WTC11 (cell line): ENCODE measurements at regions not wholly inside any gene's neighbourhood (a gene's known extent, or its start where the extent isn't known, plus 50 kb on each side); places are given as distances from the start of the nearest gene placed in this dataset.

Source experiments
- ATAC-seq: fragments of 200-7000 bp; cut with Tn5 transposase; 2 replicates; pipeline ENCODE4 v1.10.0; 2021; ENCODE audit warnings: mild to moderate bottlenecking, moderate library complexity
- CTCF ChIA-PET: fragments of 300-600 bp; sonication (Branson Sonifier 250); formaldehyde crosslinking; loops from one replicate; lab custom pipeline; 2021; ENCODE audit warnings: antibody characterized with exemption; lab: Charles Lee
- POLR2A ChIA-PET: fragments of 350-600 bp; sonication (Branson Sonifier 250); formaldehyde crosslinking; loops from one replicate; lab custom pipeline; 2021; ENCODE audit warnings: antibody characterized with exemption; lab: Charles Lee
- DNase-seq: peaks from one replicate; pipeline ENCODE4 v3.0.0; 2021; ENCODE audit warnings: low spot score
- H3K27ac Mint-ChIP-seq: 2 replicates; pipeline ENCODE4 v1.8.0; 2021; ENCODE audit warnings: mixed read lengths
- H3K27me3 Mint-ChIP-seq: 2 replicates; pipeline ENCODE4 v1.8.0; 2021; ENCODE audit warnings: low read depth, mild to moderate bottlenecking, moderate library complexity, mixed read lengths
- H3K36me3 Mint-ChIP-seq: 2 replicates; pipeline ENCODE4 v1.8.0; 2021; ENCODE audit warnings: mixed read lengths
- H3K4me1 Mint-ChIP-seq: 2 replicates; pipeline ENCODE4 v1.8.0; 2022; ENCODE audit warnings: mixed read lengths
- H3K4me3 Mint-ChIP-seq: 2 replicates; pipeline ENCODE4 v1.8.0; 2021; ENCODE audit warnings: mild to moderate bottlenecking, moderate library complexity, mixed read lengths
- H3K9me3 Mint-ChIP-seq: 2 replicates; pipeline ENCODE4 v1.8.0; 2021; ENCODE audit warnings: mixed read lengths
- ATF1 ChIP-seq: sonication (generic); formaldehyde crosslinking; IDR thresholded peaks from 2 replicates; pipeline ENCODE4 v1.8.1; 2023; ENCODE audit warnings: mild to moderate bottlenecking, moderate library complexity, missing genetic modification reagents
- CBFB ChIP-seq: sonication (generic); formaldehyde crosslinking; IDR thresholded peaks from 2 replicates; pipeline ENCODE4 v1.8.1; 2022; ENCODE audit warnings: mild to moderate bottlenecking, low read depth, missing genetic modification reagents
- CREB1 ChIP-seq: sonication (generic); formaldehyde crosslinking; IDR thresholded peaks from 2 replicates; pipeline ENCODE4 v1.8.0; 2023; ENCODE audit warnings: mild to moderate bottlenecking, missing genetic modification reagents
- EMX1 ChIP-seq: fragments of 250-450 bp; sonication (Bioruptor Pico); IDR thresholded peaks from 2 replicates; pipeline ENCODE4 v1.8.0; 2021; ENCODE audit warnings: mild to moderate bottlenecking
- IRF2 ChIP-seq: sonication (generic); formaldehyde crosslinking; IDR thresholded peaks from 2 replicates; pipeline ENCODE4 v1.8.0; 2022; ENCODE audit warnings: low read depth, missing genetic modification reagents, borderline replicate concordance
- JAZF1 ChIP-seq: fragments of 250-450 bp; sonication (Bioruptor Pico); IDR thresholded peaks from 2 replicates; pipeline ENCODE4 v1.9.0; 2021; ENCODE audit warnings: moderate library complexity, mild to moderate bottlenecking, inconsistent platforms
- NFATC4 ChIP-seq: fragments of 250-450 bp; sonication (Bioruptor Pico); IDR thresholded peaks from 2 replicates; pipeline ENCODE4 v1.9.0; 2021; ENCODE audit warnings: mild to moderate bottlenecking
- NFYB ChIP-seq: sonication (generic); formaldehyde crosslinking; conservative IDR thresholded peaks from 2 replicates; pipeline ENCODE4 v1.8.0; 2022; ENCODE audit warnings: low read depth, missing genetic modification reagents
- NR3C1 ChIP-seq: sonication (generic); formaldehyde crosslinking; conservative IDR thresholded peaks from 2 replicates; pipeline ENCODE4 v1.8.1; 2023; ENCODE audit warnings: low read depth, mild to moderate bottlenecking, missing genetic modification reagents
- PRRX2 ChIP-seq: fragments of 250-450 bp; sonication (Bioruptor Pico); IDR thresholded peaks from 2 replicates; pipeline ENCODE4 v1.8.0; 2021; ENCODE audit warnings: mild to moderate bottlenecking
- SMAD3 ChIP-seq: sonication (generic); formaldehyde crosslinking; IDR thresholded peaks from 2 replicates; pipeline ENCODE4 v1.8.0; 2022; ENCODE audit warnings: missing genetic modification reagents, mild to moderate bottlenecking, borderline replicate concordance
- SOX15 ChIP-seq: fragments of 250-450 bp; sonication (Bioruptor Pico); IDR thresholded peaks from 2 replicates; pipeline ENCODE4 v1.9.0; 2021; ENCODE audit warnings: mild to moderate bottlenecking
- SP1 ChIP-seq: sonication (generic); formaldehyde crosslinking; conservative IDR thresholded peaks from 2 replicates; pipeline ENCODE4 v1.8.1; 2022; ENCODE audit warnings: missing genetic modification reagents
- TEAD1 ChIP-seq: sonication (generic); formaldehyde crosslinking; IDR thresholded peaks from 2 replicates; pipeline ENCODE4 v1.8.0; 2022; ENCODE audit warnings: mild to moderate bottlenecking, missing genetic modification reagents
- ZNF121 ChIP-seq: sonication (generic); formaldehyde crosslinking; IDR thresholded peaks from 2 replicates; pipeline ENCODE4 v1.8.0; 2023; ENCODE audit warnings: missing genetic modification reagents
- ZNF219 ChIP-seq: sonication (generic); formaldehyde crosslinking; IDR thresholded peaks from 2 replicates; pipeline ENCODE4 v1.8.0; 2023; ENCODE audit warnings: missing genetic modification reagents, mild to moderate bottlenecking, borderline replicate concordance
- ZNF671 ChIP-seq: fragments of 250-450 bp; sonication (Bioruptor Pico); IDR thresholded peaks from 2 replicates; pipeline ENCODE4 v1.8.0; 2021; ENCODE audit warnings: mild to moderate bottlenecking
- TF ChIP-seq, protein P1 (sequence below): sonication (generic); formaldehyde crosslinking; IDR thresholded peaks from 2 replicates; pipeline ENCODE4 v1.8.0; 2022; ENCODE audit warnings: mild to moderate bottlenecking, missing genetic modification reagents
- TF ChIP-seq, protein P2 (sequence below): sonication (generic); formaldehyde crosslinking; IDR thresholded peaks from 2 replicates; pipeline ENCODE4 v1.8.0; 2022; ENCODE audit warnings: mild to moderate bottlenecking, missing genetic modification reagents
- TF ChIP-seq, protein P3 (sequence below): sonication (generic); formaldehyde crosslinking; IDR thresholded peaks from 2 replicates; pipeline ENCODE4 v1.8.1; 2023; ENCODE audit warnings: mild to moderate bottlenecking, moderate library complexity, missing genetic modification reagents
- TF ChIP-seq, protein P4 (sequence below): fragments of 250-450 bp; sonication (Bioruptor Pico); IDR thresholded peaks from 2 replicates; pipeline ENCODE4 v2.1.2; 2022; ENCODE audit warnings: mild to moderate bottlenecking, moderate library complexity
- TF ChIP-seq, protein P5 (sequence below): sonication (generic); formaldehyde crosslinking; IDR thresholded peaks from 2 replicates; pipeline ENCODE4 v1.8.1; 2022; ENCODE audit warnings: missing genetic modification reagents, borderline replicate concordance
- TF ChIP-seq, protein P6 (sequence below): sonication (generic); formaldehyde crosslinking; IDR thresholded peaks from 2 replicates; pipeline ENCODE4 v1.8.1; 2022; ENCODE audit warnings: low read depth, mild to moderate bottlenecking, moderate library complexity, missing genetic modification reagents, borderline replicate concordance

DNA sequence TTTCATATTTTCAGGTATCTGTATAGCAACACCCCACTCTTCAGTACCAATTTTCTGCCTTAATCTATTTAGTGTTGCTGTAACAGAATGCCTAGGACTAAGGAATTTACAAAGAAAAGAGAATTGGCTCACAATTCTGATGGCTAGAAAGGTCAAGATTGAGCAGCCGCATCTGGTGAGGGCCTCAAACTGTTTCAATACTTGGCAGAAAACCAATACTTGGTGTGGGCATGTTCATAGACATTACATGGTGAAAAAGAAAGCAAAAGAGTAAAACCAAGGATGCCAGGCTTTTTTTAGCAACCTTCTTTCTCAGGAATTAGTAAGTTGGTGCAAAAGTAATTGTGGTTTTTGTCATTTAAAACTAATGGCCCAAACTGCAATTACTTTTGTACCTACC lies 1041.1 kb upstream of the CDH6 start:
- POLR2A ChIA-PET = no interaction called here
- TF ChIP-seq IRF2 (CRISPR knock-in tag) (no peak), SP1 (CRISPR knock-in tag) (no peak), JAZF1 (CRISPR knock-in tag) (no peak), ZNF219 (CRISPR knock-in tag) (no peak), SOX15 (no peak), CREB1 (no peak), NFYB (CRISPR knock-in tag) (no peak), NR3C1 (CRISPR knock-in tag) (no peak), ATF1 (no peak)
- TF ChIP-seq, protein P1, sequence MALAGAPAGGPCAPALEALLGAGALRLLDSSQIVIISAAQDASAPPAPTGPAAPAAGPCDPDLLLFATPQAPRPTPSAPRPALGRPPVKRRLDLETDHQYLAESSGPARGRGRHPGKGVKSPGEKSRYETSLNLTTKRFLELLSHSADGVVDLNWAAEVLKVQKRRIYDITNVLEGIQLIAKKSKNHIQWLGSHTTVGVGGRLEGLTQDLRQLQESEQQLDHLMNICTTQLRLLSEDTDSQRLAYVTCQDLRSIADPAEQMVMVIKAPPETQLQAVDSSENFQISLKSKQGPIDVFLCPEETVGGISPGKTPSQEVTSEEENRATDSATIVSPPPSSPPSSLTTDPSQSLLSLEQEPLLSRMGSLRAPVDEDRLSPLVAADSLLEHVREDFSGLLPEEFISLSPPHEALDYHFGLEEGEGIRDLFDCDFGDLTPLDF (CRISPR knock-in tag) = no peak
- TF ChIP-seq, protein P2, sequence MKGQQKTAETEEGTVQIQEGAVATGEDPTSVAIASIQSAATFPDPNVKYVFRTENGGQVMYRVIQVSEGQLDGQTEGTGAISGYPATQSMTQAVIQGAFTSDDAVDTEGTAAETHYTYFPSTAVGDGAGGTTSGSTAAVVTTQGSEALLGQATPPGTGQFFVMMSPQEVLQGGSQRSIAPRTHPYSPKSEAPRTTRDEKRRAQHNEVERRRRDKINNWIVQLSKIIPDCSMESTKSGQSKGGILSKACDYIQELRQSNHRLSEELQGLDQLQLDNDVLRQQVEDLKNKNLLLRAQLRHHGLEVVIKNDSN (CRISPR knock-in tag) = no peak
- TF ChIP-seq, protein P3, sequence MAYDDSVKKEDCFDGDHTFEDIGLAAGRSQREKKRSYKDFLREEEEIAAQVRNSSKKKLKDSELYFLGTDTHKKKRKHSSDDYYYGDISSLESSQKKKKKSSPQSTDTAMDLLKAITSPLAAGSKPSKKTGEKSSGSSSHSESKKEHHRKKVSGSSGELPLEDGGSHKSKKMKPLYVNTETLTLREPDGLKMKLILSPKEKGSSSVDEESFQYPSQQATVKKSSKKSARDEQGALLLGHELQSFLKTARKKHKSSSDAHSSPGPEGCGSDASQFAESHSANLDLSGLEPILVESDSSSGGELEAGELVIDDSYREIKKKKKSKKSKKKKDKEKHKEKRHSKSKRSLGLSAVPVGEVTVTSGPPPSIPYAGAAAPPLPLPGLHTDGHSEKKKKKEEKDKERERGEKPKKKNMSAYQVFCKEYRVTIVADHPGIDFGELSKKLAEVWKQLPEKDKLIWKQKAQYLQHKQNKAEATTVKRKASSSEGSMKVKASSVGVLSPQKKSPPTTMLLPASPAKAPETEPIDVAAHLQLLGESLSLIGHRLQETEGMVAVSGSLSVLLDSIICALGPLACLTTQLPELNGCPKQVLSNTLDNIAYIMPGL (CRISPR knock-in tag) = no peak
- TF ChIP-seq, protein P4, sequence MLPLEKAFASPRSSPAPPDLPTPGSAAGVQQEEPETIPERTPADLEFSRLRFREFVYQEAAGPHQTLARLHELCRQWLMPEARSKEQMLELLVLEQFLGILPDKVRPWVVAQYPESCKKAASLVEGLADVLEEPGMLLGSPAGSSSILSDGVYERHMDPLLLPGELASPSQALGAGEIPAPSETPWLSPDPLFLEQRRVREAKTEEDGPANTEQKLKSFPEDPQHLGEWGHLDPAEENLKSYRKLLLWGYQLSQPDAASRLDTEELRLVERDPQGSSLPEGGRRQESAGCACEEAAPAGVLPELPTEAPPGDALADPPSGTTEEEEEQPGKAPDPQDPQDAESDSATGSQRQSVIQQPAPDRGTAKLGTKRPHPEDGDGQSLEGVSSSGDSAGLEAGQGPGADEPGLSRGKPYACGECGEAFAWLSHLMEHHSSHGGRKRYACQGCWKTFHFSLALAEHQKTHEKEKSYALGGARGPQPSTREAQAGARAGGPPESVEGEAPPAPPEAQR = no peak
- TF ChIP-seq, all 79 proteins: peak for 0
- Mint-ChIP-seq H3K4me1 (peaks cover 18% of the 10 kb centered on the region), H3K27me3 (no peaks in the 10 kb centered on the region), H3K27ac (no peak overlapping the region), H3K9me3 (peaks cover 27% of the 10 kb centered on the region), H3K4me3 (no peak overlapping the region), H3K36me3 (peaks cover 24% of the 10 kb centered on the region)
- ATAC-seq (no peak), DNase-seq (no peak)
- CTCF ChIA-PET = no interaction called here

DNA sequence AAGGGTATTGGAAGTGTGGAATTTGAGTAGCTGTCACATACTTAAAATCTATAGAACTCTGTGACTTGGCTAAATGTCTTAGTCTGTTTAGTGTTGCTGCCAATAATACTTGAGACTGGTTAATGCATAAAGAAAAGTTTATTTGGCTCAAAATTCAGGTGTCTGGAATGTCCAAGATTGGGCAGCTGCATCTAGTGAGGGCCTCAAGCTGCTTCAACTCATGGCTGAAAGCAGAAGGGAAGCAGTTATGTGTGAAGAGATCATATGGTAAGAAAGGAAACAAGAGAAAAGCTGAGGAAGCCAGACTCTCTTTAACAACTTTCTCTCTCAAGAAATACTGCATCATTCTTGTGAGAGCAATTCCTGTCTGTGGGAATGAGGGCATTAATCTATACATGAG lies 1043.3 kb upstream of the CDH6 start:
- TF ChIP-seq, protein P5, sequence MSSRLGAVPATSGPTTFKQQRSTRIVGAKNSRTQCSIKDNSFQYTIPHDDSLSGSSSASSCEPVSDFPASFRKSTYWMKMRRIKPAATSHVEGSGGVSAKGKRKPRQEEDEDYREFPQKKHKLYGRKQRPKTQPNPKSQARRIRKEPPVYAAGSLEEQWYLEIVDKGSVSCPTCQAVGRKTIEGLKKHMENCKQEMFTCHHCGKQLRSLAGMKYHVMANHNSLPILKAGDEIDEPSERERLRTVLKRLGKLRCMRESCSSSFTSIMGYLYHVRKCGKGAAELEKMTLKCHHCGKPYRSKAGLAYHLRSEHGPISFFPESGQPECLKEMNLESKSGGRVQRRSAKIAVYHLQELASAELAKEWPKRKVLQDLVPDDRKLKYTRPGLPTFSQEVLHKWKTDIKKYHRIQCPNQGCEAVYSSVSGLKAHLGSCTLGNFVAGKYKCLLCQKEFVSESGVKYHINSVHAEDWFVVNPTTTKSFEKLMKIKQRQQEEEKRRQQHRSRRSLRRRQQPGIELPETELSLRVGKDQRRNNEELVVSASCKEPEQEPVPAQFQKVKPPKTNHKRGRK (CRISPR knock-in tag) = no peak
- TF ChIP-seq CBFB (no peak), ATF1 (no peak), IRF2 (CRISPR knock-in tag) (no peak), TEAD1 (CRISPR knock-in tag) (no peak), PRRX2 (no peak), NFATC4 (CRISPR knock-in tag) (no peak), EMX1 (no peak), NFYB (CRISPR knock-in tag) (no peak), ZNF671 (no peak), ZNF121 (CRISPR knock-in tag) (no peak), SMAD3 (CRISPR knock-in tag) (no peak), SOX15 (no peak)
- TF ChIP-seq, protein P6, sequence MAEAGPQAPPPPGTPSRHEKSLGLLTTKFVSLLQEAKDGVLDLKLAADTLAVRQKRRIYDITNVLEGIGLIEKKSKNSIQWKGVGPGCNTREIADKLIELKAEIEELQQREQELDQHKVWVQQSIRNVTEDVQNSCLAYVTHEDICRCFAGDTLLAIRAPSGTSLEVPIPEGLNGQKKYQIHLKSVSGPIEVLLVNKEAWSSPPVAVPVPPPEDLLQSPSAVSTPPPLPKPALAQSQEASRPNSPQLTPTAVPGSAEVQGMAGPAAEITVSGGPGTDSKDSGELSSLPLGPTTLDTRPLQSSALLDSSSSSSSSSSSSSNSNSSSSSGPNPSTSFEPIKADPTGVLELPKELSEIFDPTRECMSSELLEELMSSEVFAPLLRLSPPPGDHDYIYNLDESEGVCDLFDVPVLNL (CRISPR knock-in tag) = no peak
- peaks cover 36% of the 10 kb centered on the region for H3K9me3 Mint-ChIP-seq
- peaks cover 24% of the 10 kb centered on the region for H3K36me3 Mint-ChIP-seq
- H3K27me3 Mint-ChIP-seq = no peaks in the 10 kb centered on the region
- no peak overlapping the region for H3K4me3 Mint-ChIP-seq
- CTCF ChIA-PET = no interaction called here
- POLR2A ChIA-PET = no interaction called here
- DNase-seq = no peak
- ATAC-seq = no peak
- peaks cover 18% of the 10 kb centered on the region for H3K4me1 Mint-ChIP-seq
- no peak overlapping the region for H3K27ac Mint-ChIP-seq
